ENCODE measurements at regions not wholly inside any gene's neighbourhood (a gene's known extent, or its start where the extent isn't known, plus 50 kb on each side); places are given as distances from the start of the nearest gene placed in this dataset.
"Not testable (repeated sequence)": the region's sequence is repeated elsewhere in the genome, so short reads cannot be mapped to it uniquely, and the experiment has no call there.

- intact Hi-C loops (cut with micrococcal nuclease): no loop called here
Measured at GRCh38 chr2:39837856-39838453, 58.9 kb upstream of the THUMPD2 start.

- intact Hi-C loops (cut with micrococcal nuclease): no loop called here
Measured at GRCh38 chr2:39836638-39837037, 57.6 kb upstream of the THUMPD2 start.

GRCh38 chr2:39834426-39834825 is 55.4 kb upstream of the THUMPD2 start:
- intact Hi-C loops (cut with micrococcal nuclease): no loop called here

GRCh38 chr2:39830610-39831009 is 51.6 kb upstream of the THUMPD2 start:
- intact Hi-C loops (cut with micrococcal nuclease): not testable (repeated sequence)

All from T-helper 2 cell treated with Interferon-gamma antibody and Interleukin-4, amounts not matched to agents 100 ng/mL and 5 ng/mL, for 36 hours (primary cell).